Neural cell (in vitro differentiated cells): ENCODE measurements at regions not wholly inside any gene's neighbourhood (a gene's known extent, or its start where the extent isn't known, plus 50 kb on each side); places are given as distances from the start of the nearest gene placed in this dataset.
A peak's percentile ranks its signal among the peaks of the same experiment; 100 is the strongest.

Experiments used
- H2AFZ ChIP-seq: fragments of 200-600, 300-800 bp; sonication (generic), shearing (Covaris generic); 2 replicates; pipeline ENCODE4 v1.6.0; 2014; ENCODE audit warnings: low read depth, mild to moderate bottlenecking, antibody characterized with exemption, low read length, moderate library complexity
- H3F3A ChIP-seq: fragments of 200-600 bp; shearing (Covaris generic); 2 replicates; pipeline ENCODE4 v1.6.1; 2016; ENCODE audit warnings: mild to moderate bottlenecking, moderate library complexity, mixed read lengths, antibody characterized with exemption, low read length; ENCODE audit not compliant: insufficient read depth, poor library complexity, severe bottlenecking
- H3K27ac ChIP-seq: fragments of 200-600, 300-800 bp; sonication (generic), shearing (Covaris generic); 2 replicates; pipeline ENCODE4 v1.5.1; 2014; ENCODE audit warnings: mild to moderate bottlenecking, low read length, moderate library complexity
- H3K27me3 ChIP-seq: fragments of 300-800, 200-600 bp; sonication (generic), shearing (Covaris generic); 2 replicates; pipeline ENCODE4 v1.6.0; 2014; ENCODE audit warnings: mild to moderate bottlenecking, low read depth, low read length, moderate library complexity; ENCODE audit not compliant: insufficient read depth
- H3K36me3 ChIP-seq: fragments of 300-800, 200-600 bp; sonication (generic), shearing (Covaris generic); 2 replicates; pipeline ENCODE4 v1.5.1; 2014; ENCODE audit warnings: mild to moderate bottlenecking, antibody characterized with exemption, low read length, moderate library complexity; ENCODE audit not compliant: insufficient read depth
- H3K4me2 ChIP-seq: fragments of 300-800, 200-600 bp; sonication (generic), shearing (Covaris generic); 2 replicates; pipeline ENCODE4 v1.6.0; 2014; ENCODE audit warnings: mild to moderate bottlenecking, low read length
- H3K4me3 ChIP-seq: fragments of 300-800, 200-600 bp; sonication (generic), shearing (Covaris generic); 2 replicates; pipeline ENCODE4 v1.5.1; 2014; ENCODE audit warnings: mild to moderate bottlenecking, low read length, moderate library complexity
- H3K79me2 ChIP-seq: fragments of 200-600 bp; shearing (Covaris generic); replicated peaks from 2 replicates; pipeline ENCODE4 v1.6.0; 2014; ENCODE audit warnings: mild to moderate bottlenecking, low read length, moderate library complexity; ENCODE audit not compliant: insufficient read depth
- H3K9ac ChIP-seq: fragments of 300-800, 200-600 bp; sonication (generic), shearing (Covaris generic); 2 replicates; pipeline ENCODE4 v1.6.1; 2016; ENCODE audit warnings: mild to moderate bottlenecking, low read length, mixed read lengths
- H3K9me2 ChIP-seq: fragments of 200-600 bp; shearing (Covaris generic); 2 replicates; pipeline ENCODE4 v1.6.1; 2016; ENCODE audit warnings: mild to moderate bottlenecking, low read length, mixed read lengths; ENCODE audit not compliant: insufficient read depth
- H3K9me3 ChIP-seq: fragments of 200-600, 300-800 bp; sonication (generic), shearing (Covaris generic); 2 replicates; pipeline ENCODE4 v1.6.1; 2016; ENCODE audit warnings: mild to moderate bottlenecking, mixed run types, low read length, moderate library complexity, mixed read lengths
- H4K20me1 ChIP-seq: fragments of 200-600 bp; shearing (Covaris generic); 2 replicates; pipeline ENCODE4 v1.6.1; 2016; ENCODE audit warnings: mild to moderate bottlenecking, mixed run types; ENCODE audit not compliant: insufficient read depth
- CTCF ChIP-seq: fragments of 450-650 bp; IDR thresholded peaks from 2 replicates; pipeline ENCODE4 v1.5.1; 2014; ENCODE audit warnings: antibody characterized with exemption, mild to moderate bottlenecking, moderate library complexity; ENCODE audit not compliant: poor library complexity, severe bottlenecking
- EP300 ChIP-seq: fragments of 450-650 bp; conservative IDR thresholded peaks from 2 replicates; pipeline ENCODE4 v1.6.1; 2014; ENCODE audit warnings: antibody characterized with exemption, mild to moderate bottlenecking, moderate library complexity; ENCODE audit not compliant: poor library complexity, severe bottlenecking
- EZH2 ChIP-seq: fragments of 200-600, 300-800 bp; shearing (Covaris generic), sonication (generic); IDR thresholded peaks from 2 replicates; pipeline ENCODE4 v1.6.1; 2014; ENCODE audit warnings: antibody characterized with exemption, low read length, borderline replicate concordance, mild to moderate bottlenecking; ENCODE audit not compliant: insufficient read depth, poor library complexity, severe bottlenecking
- MXI1 ChIP-seq: fragments of 450-650 bp; conservative IDR thresholded peaks from 2 replicates; pipeline ENCODE4 v1.6.1; 2014; ENCODE audit warnings: antibody characterized with exemption, mild to moderate bottlenecking; ENCODE audit not compliant: poor library complexity, severe bottlenecking
- POLR2AphosphoS5 ChIP-seq: IDR thresholded peaks from 2 replicates; pipeline ENCODE4 v1.6.1; 2012
- RAD21 ChIP-seq: fragments of 450-650 bp; conservative IDR thresholded peaks from 2 replicates; pipeline ENCODE4 v1.6.1; 2014; ENCODE audit warnings: antibody characterized with exemption, mild to moderate bottlenecking, moderate library complexity
- REST ChIP-seq: IDR thresholded peaks from 2 replicates; pipeline ENCODE4 v1.6.1; 2012; ENCODE audit warnings: borderline replicate concordance
- SMC3 ChIP-seq: fragments of 450-650 bp; conservative IDR thresholded peaks from 2 replicates; pipeline ENCODE4 v1.6.1; 2014; ENCODE audit warnings: antibody characterized with exemption, mild to moderate bottlenecking, moderate library complexity; ENCODE audit not compliant: poor library complexity
- TAF1 ChIP-seq: IDR thresholded peaks from 2 replicates; pipeline ENCODE4 v1.6.1; 2012; ENCODE audit warnings: low read depth

GRCh38 chr16:73317321-73317857 lies 269.5 kb upstream of the ZFHX3 start:
- Histone ChIP-seq H3F3A (no peaks in the 10 kb centered on the region), H3K4me3 (no peak overlapping the region), H3K9me2 (no peaks in the 10 kb centered on the region), H4K20me1 (no peaks in the 10 kb centered on the region), H3K9me3 (no peaks in the 10 kb centered on the region), H3K79me2 (no peaks in the 10 kb centered on the region), H3K4me2 (no peak overlapping the region), H3K27me3 (no peaks in the 10 kb centered on the region), H2AFZ (no peak overlapping the region), H3K9ac (no peak overlapping the region), H3K27ac (peak overlapping the region; percentile 89), H3K36me3 (no peaks in the 10 kb centered on the region)
- TF ChIP-seq EP300 (no peak), POLR2AphosphoS5 (no peak), REST (no peak), MXI1 (no peak), CTCF (no peak), SMC3 (no peak), RAD21 (no peak), TAF1 (no peak), EZH2 (no peak)

- H4K20me1 ChIP-seq: no peaks in the 10 kb centered on the region
- no peak overlapping the region for H2AFZ ChIP-seq
- H3K4me3 ChIP-seq: no peak overlapping the region
- TF ChIP-seq EP300 (no peak), SMC3 (no peak), POLR2AphosphoS5 (no peak), REST (no peak), TAF1 (no peak), RAD21 (no peak), MXI1 (no peak), CTCF (no peak), EZH2 (no peak)
- H3K36me3 ChIP-seq: no peaks in the 10 kb centered on the region
- no peaks in the 10 kb centered on the region for H3K9me3 ChIP-seq
- no peak overlapping the region for H3K4me2 ChIP-seq
- no peaks in the 10 kb centered on the region for H3K27me3 ChIP-seq
- H3K9me2 ChIP-seq: no peaks in the 10 kb centered on the region
- no peak overlapping the region for H3K27ac ChIP-seq
- no peak overlapping the region for H3K9ac ChIP-seq
- H3F3A ChIP-seq: no peaks in the 10 kb centered on the region
- no peaks in the 10 kb centered on the region for H3K79me2 ChIP-seq
Measured at GRCh38 chr16:73315645-73316044, 267.7 kb upstream of the ZFHX3 start.
